HepG2 (cell line): ENCODE measurements at regions not wholly inside any gene's neighbourhood (a gene's known extent, or its start where the extent isn't known, plus 50 kb on each side); places are given as distances from the start of the nearest gene placed in this dataset.

Experiments used
- CEBPB ChIP-seq: IDR thresholded peaks from 2 replicates; pipeline ENCODE4 v1.6.1; 2011; ENCODE audit warnings: low read depth, low read length, improper control_type of control experiment, borderline replicate concordance
- CTCF ChIP-seq: sonication (generic); formaldehyde crosslinking; IDR thresholded peaks from 2 replicates; pipeline ENCODE4 v1.5.0; 2020; ENCODE audit warnings: mild to moderate bottlenecking, missing genetic modification reagents, moderate library complexity
- GABPA ChIP-seq, 2 experiments: IDR thresholded peaks; 2 replicates each; pipeline ENCODE4 v1.6.1; 2011 to 2016; ENCODE audit warnings: low read depth in 2 of 2, low read length in 1 of 2, missing biosample characterization in 1 of 2, missing genetic modification characterization in 1 of 2
- JUN ChIP-seq: sonication (generic); formaldehyde crosslinking; IDR thresholded peaks from 2 replicates; pipeline ENCODE4 v1.4.0; 2020; ENCODE audit warnings: mild to moderate bottlenecking, missing genetic modification reagents
- MYNN ChIP-seq: sonication (generic); formaldehyde crosslinking; IDR thresholded peaks from 2 replicates; pipeline ENCODE4 v1.4.0; 2020; ENCODE audit warnings: mild to moderate bottlenecking, low read depth, missing genetic modification reagents
- POLR2A ChIP-seq, 2 experiments: IDR thresholded peaks; 2 replicates each; pipeline ENCODE4 v1.6.1; 2011; ENCODE audit warnings: low read depth in 2 of 2, low read length in 2 of 2, mild to moderate bottlenecking in 1 of 2, moderate library complexity in 1 of 2; ENCODE audit not compliant: insufficient read depth in 1 of 2
- SMARCC2 ChIP-seq: fragments of 450-650 bp; IDR thresholded peaks from 2 replicates; pipeline ENCODE4 v1.6.1; 2017; ENCODE audit warnings: antibody characterized with exemption, mild to moderate bottlenecking
- YY1 ChIP-seq: IDR thresholded peaks from 2 replicates; pipeline ENCODE4 v1.6.1; 2011; ENCODE audit warnings: low read length, low read depth, moderate library complexity, mild to moderate bottlenecking; ENCODE audit not compliant: insufficient read depth, insufficient replicate concordance
- ZNF121 ChIP-seq: sonication (generic); formaldehyde crosslinking; IDR thresholded peaks from 2 replicates; pipeline ENCODE4 v1.5.0; 2020; ENCODE audit warnings: mild to moderate bottlenecking, missing genetic modification reagents
- ZNF24 ChIP-seq: fragments of 450-650 bp; IDR thresholded peaks from 2 replicates; pipeline ENCODE4 v1.6.1; 2017; ENCODE audit warnings: antibody characterized with exemption, mild to moderate bottlenecking
- ZNF646 ChIP-seq: sonication (generic); formaldehyde crosslinking; IDR thresholded peaks from 2 replicates; pipeline ENCODE4 v1.9.0; 2021; ENCODE audit warnings: mild to moderate bottlenecking, missing genetic modification reagents
- ZNF772 ChIP-seq: sonication (generic); formaldehyde crosslinking; IDR thresholded peaks from 2 replicates; pipeline ENCODE4 v1.5.0; 2020; ENCODE audit warnings: mild to moderate bottlenecking, missing genetic modification reagents
- ZNF841 ChIP-seq: sonication (generic); formaldehyde crosslinking; IDR thresholded peaks from 2 replicates; pipeline ENCODE4 v1.8.1; 2023; ENCODE audit warnings: missing genetic modification reagents, borderline replicate concordance

GRCh38 chr2:156155319-156155718, 177.2 kb downstream of the NR4A2 start:
- TF ChIP-seq POLR2A (IDR thresholded peaks at IDR 0.05; ENCODE audit: insufficient read depth in 1 of 2, low read depth in 2 of 2, low read length in 2 of 2) (no peak), CTCF (CRISPR knock-in tag) (no peak), ZNF772 (no peak), ZNF24 (no peak), ZNF646 (no peak), ZNF121 (CRISPR knock-in tag) (no peak), JUN (no peak), GABPA (IDR thresholded peaks at IDR 0.05; ENCODE audit: low read depth, low read length) (no peak), GABPA (CRISPR knock-in tag; IDR thresholded peaks at IDR 0.05; ENCODE audit: low read depth) (no peak), CEBPB (no peak), SMARCC2 (no peak), YY1 (no peak), MYNN (CRISPR knock-in tag) (no peak), ZNF841 (CRISPR knock-in tag) (no peak)
